ENCODE measurements at regions not wholly inside any gene's neighbourhood (a gene's known extent, or its start where the extent isn't known, plus 50 kb on each side); places are given as distances from the start of the nearest gene placed in this dataset.

DNA sequence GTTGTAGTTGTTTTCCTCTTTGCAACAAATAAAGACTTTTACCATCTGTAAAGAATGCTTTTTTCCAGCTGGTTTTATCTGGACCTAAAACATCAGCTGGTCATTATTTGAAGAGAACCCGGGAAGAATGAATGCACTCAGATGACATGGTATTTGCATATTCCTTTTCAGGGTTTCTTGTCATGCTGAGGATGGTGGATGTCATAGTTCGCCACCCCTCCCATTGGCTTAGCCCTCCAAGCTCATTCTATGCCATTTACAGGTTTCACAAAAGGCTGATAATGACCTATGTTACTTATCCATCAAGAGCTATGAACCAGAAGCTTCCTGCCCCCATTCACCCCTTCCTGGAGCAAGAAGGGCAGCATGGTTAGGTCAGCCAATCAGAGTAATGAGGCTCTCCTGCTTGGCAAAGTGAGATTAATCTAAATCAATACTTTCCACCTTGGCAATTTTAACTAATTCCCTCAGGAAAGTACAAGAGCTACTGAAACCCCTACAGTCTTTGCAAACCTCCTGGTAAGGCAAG, 440.5 kb upstream of the TLE4 start:
- H3K4me3 ChIP-seq, result no peak overlapping the region
- intact Hi-C loops (cut with DNase I), result no loop called here
- H3K27ac ChIP-seq, result no peak overlapping the region
- TF ChIP-seq, protein P1, sequence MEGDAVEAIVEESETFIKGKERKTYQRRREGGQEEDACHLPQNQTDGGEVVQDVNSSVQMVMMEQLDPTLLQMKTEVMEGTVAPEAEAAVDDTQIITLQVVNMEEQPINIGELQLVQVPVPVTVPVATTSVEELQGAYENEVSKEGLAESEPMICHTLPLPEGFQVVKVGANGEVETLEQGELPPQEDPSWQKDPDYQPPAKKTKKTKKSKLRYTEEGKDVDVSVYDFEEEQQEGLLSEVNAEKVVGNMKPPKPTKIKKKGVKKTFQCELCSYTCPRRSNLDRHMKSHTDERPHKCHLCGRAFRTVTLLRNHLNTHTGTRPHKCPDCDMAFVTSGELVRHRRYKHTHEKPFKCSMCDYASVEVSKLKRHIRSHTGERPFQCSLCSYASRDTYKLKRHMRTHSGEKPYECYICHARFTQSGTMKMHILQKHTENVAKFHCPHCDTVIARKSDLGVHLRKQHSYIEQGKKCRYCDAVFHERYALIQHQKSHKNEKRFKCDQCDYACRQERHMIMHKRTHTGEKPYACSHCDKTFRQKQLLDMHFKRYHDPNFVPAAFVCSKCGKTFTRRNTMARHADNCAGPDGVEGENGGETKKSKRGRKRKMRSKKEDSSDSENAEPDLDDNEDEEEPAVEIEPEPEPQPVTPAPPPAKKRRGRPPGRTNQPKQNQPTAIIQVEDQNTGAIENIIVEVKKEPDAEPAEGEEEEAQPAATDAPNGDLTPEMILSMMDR (IDR thresholded peaks at IDR 0.05), result no peak
- no peaks in the 10 kb centered on the region for H3K27me3 ChIP-seq
- DNase-seq, result no peak
- no peak for ATAC-seq
- H3K4me1 ChIP-seq, result no peaks in the 10 kb centered on the region
- no peaks in the 10 kb centered on the region for H3K36me3 ChIP-seq
- H3K9me3 ChIP-seq, result no peaks in the 10 kb centered on the region

DNA sequence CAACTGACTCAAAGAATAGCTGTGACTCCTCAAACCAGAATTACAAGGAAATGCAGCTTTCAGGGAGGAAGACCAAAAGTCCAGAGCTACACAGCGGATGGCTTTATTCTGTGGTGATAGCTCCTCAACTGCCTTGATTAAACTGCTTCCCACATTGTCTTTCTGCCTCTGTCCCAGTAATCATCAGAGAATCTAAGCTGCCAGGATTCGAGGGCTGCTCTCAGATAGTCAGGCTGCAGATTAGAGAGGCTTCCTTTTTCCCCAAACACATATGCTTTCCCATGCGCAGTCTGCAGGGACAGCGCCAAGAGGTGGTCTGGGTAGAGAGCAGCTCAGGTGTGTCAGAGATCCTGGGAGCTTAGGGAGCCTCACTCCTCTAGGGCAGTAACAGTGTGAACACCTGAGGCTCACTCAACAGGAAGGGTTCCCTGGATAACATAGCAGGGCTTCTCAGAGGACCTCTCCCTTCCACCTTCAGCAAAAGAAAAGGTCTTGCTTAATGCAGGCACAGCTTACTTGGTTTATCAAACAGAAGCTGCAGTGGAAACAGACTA, 439.9 kb upstream of the TLE4 start:
- intact Hi-C loops (cut with DNase I), result no loop called here
- DNase-seq, result no peak
- no peaks in the 10 kb centered on the region for H3K36me3 ChIP-seq
- no peak overlapping the region for H3K27ac ChIP-seq
- H3K4me1 ChIP-seq, result no peaks in the 10 kb centered on the region
- ATAC-seq, result no peak
- H3K27me3 ChIP-seq, result no peaks in the 10 kb centered on the region
- H3K4me3 ChIP-seq, result no peak overlapping the region
- no peaks in the 10 kb centered on the region for H3K9me3 ChIP-seq
- TF ChIP-seq, protein P1 (IDR thresholded peaks at IDR 0.05), result no peak

DNA sequence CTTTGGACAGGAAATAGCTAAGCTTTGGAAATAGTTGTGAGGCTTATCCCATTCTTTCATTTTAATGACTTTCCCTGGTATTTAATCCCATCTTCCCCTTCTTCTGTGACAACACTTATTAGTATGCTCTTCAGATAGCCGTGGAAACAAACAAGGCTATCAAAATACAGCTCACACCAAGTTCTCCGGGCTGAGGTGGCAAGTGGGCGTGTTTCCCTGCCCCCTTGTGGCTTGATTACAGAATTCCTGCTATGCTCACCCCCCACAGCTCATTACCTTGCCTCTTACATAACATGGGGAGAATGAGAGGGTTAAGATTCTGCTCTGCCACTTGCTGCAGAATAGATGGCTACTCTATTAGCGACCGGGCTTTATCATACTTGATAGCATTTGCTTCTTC, 437.1 kb upstream of the TLE4 start:
- intact Hi-C loops (cut with DNase I), result no loop called here
- no peak overlapping the region for H3K27ac ChIP-seq
- DNase-seq, result no peak

DNA sequence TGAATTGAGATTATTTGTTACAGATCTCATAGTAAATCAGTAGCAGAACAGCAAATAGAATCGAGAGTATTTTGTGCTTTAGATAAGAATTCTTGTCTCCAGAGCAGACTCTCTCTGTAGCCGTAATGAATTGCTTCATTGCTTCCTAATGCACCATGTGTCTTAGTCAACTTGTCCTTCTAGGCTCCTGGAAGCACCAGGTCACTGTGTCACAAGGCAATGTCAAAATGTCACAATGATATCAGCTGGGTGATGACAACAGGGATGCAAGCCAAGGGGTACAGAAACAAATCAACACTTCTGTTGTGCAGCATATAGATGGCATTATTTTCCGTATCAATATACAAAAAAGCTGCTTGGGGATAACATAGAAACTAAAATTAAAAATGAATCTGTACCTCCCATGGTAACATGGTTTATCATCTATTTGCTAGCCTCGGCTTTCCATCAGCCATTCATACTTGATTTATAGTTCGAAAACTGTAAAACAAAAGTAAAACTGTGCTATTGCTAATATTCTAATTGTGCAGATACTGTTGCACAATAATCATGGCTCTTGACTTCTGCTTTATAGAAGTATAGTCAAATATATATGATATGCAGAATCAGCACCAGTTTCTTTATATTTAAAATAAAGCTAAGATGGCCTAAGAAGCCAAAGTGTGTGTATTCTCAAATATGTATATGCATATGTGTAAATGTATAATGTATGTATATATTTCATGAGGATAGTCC, 435.9 kb upstream of the TLE4 start:
- intact Hi-C loops (cut with DNase I), result no loop called here
- H3K36me3 ChIP-seq, result no peaks in the 10 kb centered on the region
- H3K9me3 ChIP-seq, result no peaks in the 10 kb centered on the region
- no peak overlapping the region for H3K27ac ChIP-seq
- TF ChIP-seq, protein P1 (IDR thresholded peaks at IDR 0.05), result no peak
- H3K27me3 ChIP-seq, result no peaks in the 10 kb centered on the region
- H3K4me3 ChIP-seq, result no peak overlapping the region
- DNase-seq, result no peak
- ATAC-seq, result peak; percentile 31
- no peaks in the 10 kb centered on the region for H3K4me1 ChIP-seq

More for the DNA sequence above, 437.1 kb upstream of the TLE4 start:
- Histone ChIP-seq H3K9me3 (no peaks in the 10 kb centered on the region), H3K4me1 (no peaks in the 10 kb centered on the region), H3K27me3 (no peaks in the 10 kb centered on the region), H3K36me3 (no peaks in the 10 kb centered on the region), H3K4me3 (no peak overlapping the region)
- no peak for ATAC-seq
- TF ChIP-seq, protein P1 (IDR thresholded peaks at IDR 0.05), result no peak

DNA sequence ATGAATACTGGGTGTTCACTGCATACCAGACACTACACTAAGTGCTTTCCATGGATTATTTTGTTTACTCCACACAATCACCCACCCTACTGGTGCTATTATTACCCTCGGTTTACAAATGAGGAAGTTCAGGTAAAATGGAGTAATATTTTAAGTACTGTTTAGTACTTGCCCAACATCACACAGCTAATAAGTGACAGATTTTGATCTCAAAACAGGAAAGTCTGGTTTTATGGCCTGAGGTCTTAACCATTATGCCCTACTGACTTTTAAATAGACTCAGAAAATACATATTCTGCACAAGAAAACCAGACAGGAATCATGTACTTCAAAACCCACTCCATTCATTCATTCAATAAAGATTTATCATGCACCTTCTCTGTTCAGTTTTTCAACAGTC, 431.0 kb upstream of the TLE4 start:
- TF ChIP-seq, protein P1 (IDR thresholded peaks at IDR 0.05), result no peak
- DNase-seq, result no peak
- no peaks in the 10 kb centered on the region for H3K27me3 ChIP-seq
- H3K4me1 ChIP-seq, result no peaks in the 10 kb centered on the region
- H3K36me3 ChIP-seq, result no peaks in the 10 kb centered on the region
- H3K4me3 ChIP-seq, result no peak overlapping the region
- no peak overlapping the region for H3K27ac ChIP-seq
- no peaks in the 10 kb centered on the region for H3K9me3 ChIP-seq
- intact Hi-C loops (cut with DNase I), result no loop called here
- peak; percentile 40 for ATAC-seq

Data from upper lobe of right lung (tissue), 1 donor.